Omental fat pad (tissue), 3 donors: ENCODE measurements at regions not wholly inside any gene's neighbourhood (a gene's known extent, or its start where the extent isn't known, plus 50 kb on each side); places are given as distances from the start of the nearest gene placed in this dataset.

Experiments
- ATAC-seq: fragments of 150-250 bp; one replicate; pipeline ENCODE4 v1.9.1; 2016; ENCODE audit warnings: mild to moderate bottlenecking, moderate library complexity; ENCODE audit not compliant: low FRiP score
- DNase-seq: peaks from one replicate; pipeline ENCODE4 v3.0.0-alpha.2; 2019; ENCODE audit warnings: low spot score
- CTCF ChIP-seq, 3 donors: fragments of 450-650 bp; IDR thresholded peaks; one replicate each; pipeline ENCODE4 v1.5.1; 2016 to 2017; ENCODE audit warnings: antibody characterized with exemption in 3 of 3, mild to moderate bottlenecking in 3 of 3, moderate library complexity in 2 of 3

- DNase-seq, result no peak
- no peak for TF ChIP-seq CTCF (IDR thresholded peaks at IDR 0.05)
- ATAC-seq, result no peak
Observed at GRCh38 chr6:148271711-148272439, 70.8 kb upstream of the SASH1 start.

GRCh38 chr6:148272597-148272996, 70.0 kb upstream of the SASH1 start:
- ATAC-seq (no peak), DNase-seq (no peak)
- no peak for TF ChIP-seq CTCF (IDR thresholded peaks at IDR 0.05)

- no peak for DNase-seq
- no peak for TF ChIP-seq CTCF (IDR thresholded peaks at IDR 0.05)
- no peak for ATAC-seq
Observed at GRCh38 chr6:148273962-148274752, 68.5 kb upstream of the SASH1 start.

- TF ChIP-seq CTCF (IDR thresholded peaks at IDR 0.05), result no peak
- ATAC-seq (no peak), DNase-seq (no peak)
Observed at GRCh38 chr6:148274809-148275208, 67.8 kb upstream of the SASH1 start.

GRCh38 chr6:148285205-148285604, 57.4 kb upstream of the SASH1 start:
- no peak for DNase-seq
- no peak for TF ChIP-seq CTCF (IDR thresholded peaks at IDR 0.05)
- ATAC-seq, result no peak

GRCh38 chr6:148286563-148286962, 56.1 kb upstream of the SASH1 start:
- TF ChIP-seq CTCF (IDR thresholded peaks at IDR 0.05), result no peak
- ATAC-seq (no peak), DNase-seq (no peak)
